ENCODE measurements at regions not wholly inside any gene's neighbourhood (a gene's known extent, or its start where the extent isn't known, plus 50 kb on each side); places are given as distances from the start of the nearest gene placed in this dataset.

GRCh38 chr13:99828735-99829134, 142.8 kb downstream of the ZIC5 start:
- Histone ChIP-seq H3K4me1 (no peaks in the 10 kb centered on the region), H3K27me3 (no peaks in the 10 kb centered on the region), H3K4me3 (no peak overlapping the region), H3K9me3 (replicated peaks) (no peaks in the 10 kb centered on the region), H3K27ac (no peak overlapping the region), H3K36me3 (no peaks in the 10 kb centered on the region)
- no peak for DNase-seq

GRCh38 chr13:99828123-99828522, 143.4 kb downstream of the ZIC5 start:
- Histone ChIP-seq H3K36me3 (no peaks in the 10 kb centered on the region), H3K27me3 (no peaks in the 10 kb centered on the region)
- DNase-seq: no peak

GRCh38 chr13:99827011-99827772, 144.4 kb downstream of the ZIC5 start:
- no peaks in the 10 kb centered on the region for H3K27me3 ChIP-seq
- no peak overlapping the region for H3K27ac ChIP-seq
- no peak overlapping the region for H3K4me3 ChIP-seq
- no peak for DNase-seq
- H3K4me1 ChIP-seq: no peaks in the 10 kb centered on the region
- no peaks in the 10 kb centered on the region for H3K9me3 ChIP-seq (replicated peaks)
- H3K36me3 ChIP-seq: no peaks in the 10 kb centered on the region

More at GRCh38 chr13:99828123-99828522, 143.4 kb downstream of the ZIC5 start:
- no peaks in the 10 kb centered on the region for H3K9me3 ChIP-seq (replicated peaks)
- no peak overlapping the region for H3K4me3 ChIP-seq
- no peak overlapping the region for H3K27ac ChIP-seq
- no peaks in the 10 kb centered on the region for H3K4me1 ChIP-seq

- Histone ChIP-seq H3K4me1 (no peaks in the 10 kb centered on the region), H3K27me3 (no peaks in the 10 kb centered on the region), H3K4me3 (no peak overlapping the region), H3K27ac (no peak overlapping the region), H3K36me3 (no peaks in the 10 kb centered on the region), H3K9me3 (replicated peaks) (no peaks in the 10 kb centered on the region)
- no peak for DNase-seq
Observed at GRCh38 chr13:99823961-99824360, 147.6 kb downstream of the ZIC5 start.

GRCh38 chr13:99822820-99823219, 148.7 kb downstream of the ZIC5 start:
- H3K4me1 ChIP-seq: no peaks in the 10 kb centered on the region
- H3K9me3 ChIP-seq (replicated peaks): no peaks in the 10 kb centered on the region
- no peak for DNase-seq
- no peaks in the 10 kb centered on the region for H3K36me3 ChIP-seq
- no peak overlapping the region for H3K4me3 ChIP-seq
- H3K27me3 ChIP-seq: no peaks in the 10 kb centered on the region
- no peak overlapping the region for H3K27ac ChIP-seq

GRCh38 chr13:99821741-99822140, 149.8 kb downstream of the ZIC5 start:
- H3K36me3 ChIP-seq: no peaks in the 10 kb centered on the region
- H3K27ac ChIP-seq: no peak overlapping the region
- no peaks in the 10 kb centered on the region for H3K9me3 ChIP-seq (replicated peaks)
- no peaks in the 10 kb centered on the region for H3K4me1 ChIP-seq
- no peak for DNase-seq
- H3K4me3 ChIP-seq: no peak overlapping the region
- no peaks in the 10 kb centered on the region for H3K27me3 ChIP-seq

GRCh38 chr13:99819967-99820366, 151.6 kb downstream of the ZIC5 start:
- Histone ChIP-seq H3K4me3 (no peak overlapping the region), H3K27ac (no peak overlapping the region), H3K36me3 (no peaks in the 10 kb centered on the region), H3K4me1 (no peaks in the 10 kb centered on the region), H3K27me3 (no peaks in the 10 kb centered on the region), H3K9me3 (replicated peaks) (no peaks in the 10 kb centered on the region)
- DNase-seq: no peak

- H3K36me3 ChIP-seq: no peaks in the 10 kb centered on the region
- no peaks in the 10 kb centered on the region for H3K9me3 ChIP-seq (replicated peaks)
- no peak overlapping the region for H3K4me3 ChIP-seq
- no peak overlapping the region for H3K27ac ChIP-seq
- no peak for DNase-seq
- H3K27me3 ChIP-seq: no peaks in the 10 kb centered on the region
- H3K4me1 ChIP-seq: no peaks in the 10 kb centered on the region
Observed at GRCh38 chr13:99816321-99816720, 155.2 kb downstream of the ZIC5 start.

GRCh38 chr13:99813336-99814095, 158.1 kb downstream of the ZIC5 start:
- no peak for DNase-seq
- H3K9me3 ChIP-seq (replicated peaks): no peaks in the 10 kb centered on the region
- H3K27ac ChIP-seq: no peak overlapping the region
- H3K36me3 ChIP-seq: no peaks in the 10 kb centered on the region
- H3K27me3 ChIP-seq: no peaks in the 10 kb centered on the region
- no peak overlapping the region for H3K4me3 ChIP-seq
- H3K4me1 ChIP-seq: no peaks in the 10 kb centered on the region

- no peak overlapping the region for H3K27ac ChIP-seq
- peak in 1 of 2 experiments; percentile 11 for DNase-seq
Observed at GRCh38 chr13:99812625-99813024, 158.9 kb downstream of the ZIC5 start.

GRCh38 chr13:99811067-99811700, 160.4 kb downstream of the ZIC5 start:
- no peak overlapping the region for H3K27ac ChIP-seq
- H3K4me3 ChIP-seq: no peak overlapping the region
- H3K4me1 ChIP-seq: no peaks in the 10 kb centered on the region
- DNase-seq: no peak
- H3K36me3 ChIP-seq: no peaks in the 10 kb centered on the region
- H3K27me3 ChIP-seq: no peaks in the 10 kb centered on the region
- H3K9me3 ChIP-seq (replicated peaks): no peaks in the 10 kb centered on the region

More at GRCh38 chr13:99812625-99813024, 158.9 kb downstream of the ZIC5 start:
- no peaks in the 10 kb centered on the region for H3K9me3 ChIP-seq (replicated peaks)
- no peaks in the 10 kb centered on the region for H3K27me3 ChIP-seq
- H3K4me3 ChIP-seq: no peak overlapping the region
- no peaks in the 10 kb centered on the region for H3K36me3 ChIP-seq
- no peaks in the 10 kb centered on the region for H3K4me1 ChIP-seq

GRCh38 chr13:99809926-99810325, 161.6 kb downstream of the ZIC5 start:
- DNase-seq: no peak
- Histone ChIP-seq H3K36me3 (no peaks in the 10 kb centered on the region), H3K27me3 (no peaks in the 10 kb centered on the region), H3K4me3 (no peak overlapping the region), H3K27ac (no peak overlapping the region), H3K9me3 (replicated peaks) (no peaks in the 10 kb centered on the region), H3K4me1 (no peaks in the 10 kb centered on the region)

- DNase-seq: no peak
- Histone ChIP-seq H3K36me3 (no peaks in the 10 kb centered on the region), H3K27me3 (no peaks in the 10 kb centered on the region), H3K9me3 (replicated peaks) (no peaks in the 10 kb centered on the region), H3K27ac (no peak overlapping the region), H3K4me3 (no peak overlapping the region), H3K4me1 (no peaks in the 10 kb centered on the region)
Observed at GRCh38 chr13:99809496-99809895, 162.1 kb downstream of the ZIC5 start.

- H3K4me1 ChIP-seq: no peaks in the 10 kb centered on the region
Observed at GRCh38 chr13:99808786-99809185, 162.8 kb downstream of the ZIC5 start.

GRCh38 chr13:99806671-99807070, 164.9 kb downstream of the ZIC5 start:
- H3K36me3 ChIP-seq: no peaks in the 10 kb centered on the region
- no peak overlapping the region for H3K4me3 ChIP-seq

More at GRCh38 chr13:99808786-99809185, 162.8 kb downstream of the ZIC5 start:
- H3K4me3 ChIP-seq: no peak overlapping the region
- H3K9me3 ChIP-seq (replicated peaks): no peaks in the 10 kb centered on the region
- H3K27ac ChIP-seq: no peak overlapping the region
- H3K36me3 ChIP-seq: no peaks in the 10 kb centered on the region
- DNase-seq: no peak
- no peaks in the 10 kb centered on the region for H3K27me3 ChIP-seq

More at GRCh38 chr13:99806671-99807070, 164.9 kb downstream of the ZIC5 start:
- Histone ChIP-seq H3K27me3 (no peaks in the 10 kb centered on the region), H3K9me3 (replicated peaks) (no peaks in the 10 kb centered on the region), H3K27ac (no peak overlapping the region), H3K4me1 (no peaks in the 10 kb centered on the region)
- no peak for DNase-seq

Data from SJCRH30 (cell line).